Hematopoietic multipotent progenitor cell treated with erythropoietin and hydrocortisone succinate and interleukin-3 and kit ligand, for 17 days (in vitro differentiated cells): ENCODE measurements at regions not wholly inside any gene's neighbourhood (a gene's known extent, or its start where the extent isn't known, plus 50 kb on each side); places are given as distances from the start of the nearest gene placed in this dataset.

Source experiments
- DNase-seq: peaks from one replicate; pipeline ENCODE4 v3.0.0-alpha.2; 2015; ENCODE audit warnings: low spot score

GRCh38 chr2:120898961-120899750 is 163.5 kb downstream of the GLI2 start:
- DNase-seq = no peak

DNA sequence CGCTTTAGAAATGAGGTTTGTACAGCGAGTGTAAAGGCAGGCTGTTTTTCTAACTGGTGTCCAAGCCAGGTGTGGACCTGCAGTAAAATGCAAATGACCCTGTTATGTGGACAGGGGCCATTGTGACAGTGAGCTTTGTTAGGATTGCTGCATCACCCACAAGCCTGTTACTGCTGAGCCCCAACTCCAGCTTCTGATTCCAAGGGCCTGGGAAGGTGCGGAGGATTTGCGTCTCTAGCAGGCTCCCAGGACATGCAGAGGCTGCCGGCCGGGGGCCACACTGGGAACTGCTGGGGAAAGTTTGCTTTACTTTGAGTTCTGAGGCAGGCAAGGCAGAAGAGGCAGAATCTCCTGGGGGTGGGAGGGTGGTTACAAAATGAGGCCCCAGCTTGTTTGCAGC is 164.1 kb downstream of the GLI2 start:
- DNase-seq = no peak

DNA sequence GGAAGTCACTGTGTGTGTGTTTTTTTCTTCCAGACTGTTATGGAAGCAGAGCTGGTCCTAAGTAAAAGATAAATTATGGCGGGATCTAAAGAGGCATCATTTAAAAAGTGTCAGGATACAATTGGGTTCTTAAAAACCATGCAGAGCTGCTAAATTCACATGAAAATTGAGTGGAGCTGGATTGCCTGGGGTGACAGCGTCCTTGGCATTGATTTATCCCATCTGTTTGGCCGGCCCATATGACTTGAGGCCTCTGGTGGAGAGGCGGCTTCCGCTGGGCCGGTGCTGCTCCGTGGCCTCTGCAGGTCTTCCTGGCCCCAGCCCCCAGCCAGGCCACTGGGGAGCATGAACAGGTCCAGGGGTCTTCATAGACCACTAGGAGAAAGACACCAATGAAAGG is 165.5 kb downstream of the GLI2 start:
- DNase-seq = no peak

DNA sequence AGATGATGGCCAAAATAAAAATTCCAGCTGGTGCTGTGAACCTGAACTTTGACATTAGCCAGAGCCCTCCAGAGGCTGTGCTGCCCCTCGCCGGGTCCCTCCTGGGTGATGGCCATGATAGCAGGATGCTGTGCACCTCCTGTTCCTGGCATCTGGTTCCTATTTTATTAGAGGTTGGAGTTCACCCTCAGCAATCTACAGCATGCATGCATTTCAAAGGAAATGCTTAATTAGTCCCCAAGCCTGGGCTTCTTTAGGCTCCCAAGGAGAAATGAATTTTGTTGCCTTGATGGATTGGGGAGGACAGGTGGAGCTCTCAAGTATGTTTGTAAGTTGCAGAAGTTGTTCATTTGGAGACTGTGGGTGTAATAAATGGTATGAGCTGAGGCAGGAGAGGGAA is 166.9 kb downstream of the GLI2 start:
- no peak for DNase-seq

- no peak for DNase-seq
Measured at GRCh38 chr2:120904379-120904778, 168.7 kb downstream of the GLI2 start.

GRCh38 chr2:120904830-120905234 is 169.2 kb downstream of the GLI2 start:
- no peak for DNase-seq

- no peak for DNase-seq
Measured at GRCh38 chr2:120905298-120905697, 169.6 kb downstream of the GLI2 start.

- no peak for DNase-seq
Measured at GRCh38 chr2:120905824-120906571, 170.3 kb downstream of the GLI2 start.

DNA sequence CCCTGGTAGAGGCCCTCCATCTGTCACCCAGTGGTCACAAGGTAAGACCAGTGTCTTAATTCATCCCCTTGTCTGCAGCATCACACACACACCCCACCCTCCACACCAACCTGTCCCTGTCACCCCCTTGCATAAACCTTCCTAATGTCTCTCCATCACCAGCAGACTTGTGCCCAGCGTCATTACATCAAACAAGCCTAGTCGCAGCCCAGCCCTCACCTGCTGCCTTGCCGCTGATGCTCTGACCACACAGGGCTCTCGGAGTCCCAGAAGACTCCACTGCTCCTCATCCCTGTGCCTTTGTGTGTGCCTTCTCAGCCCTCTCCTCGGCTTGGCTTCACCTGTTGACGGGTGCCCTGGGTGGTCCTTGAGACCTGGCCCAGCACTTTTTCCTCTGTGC is 171.2 kb downstream of the GLI2 start:
- DNase-seq = no peak

GRCh38 chr2:120907822-120908221 is 172.2 kb downstream of the GLI2 start:
- DNase-seq = no peak

DNA sequence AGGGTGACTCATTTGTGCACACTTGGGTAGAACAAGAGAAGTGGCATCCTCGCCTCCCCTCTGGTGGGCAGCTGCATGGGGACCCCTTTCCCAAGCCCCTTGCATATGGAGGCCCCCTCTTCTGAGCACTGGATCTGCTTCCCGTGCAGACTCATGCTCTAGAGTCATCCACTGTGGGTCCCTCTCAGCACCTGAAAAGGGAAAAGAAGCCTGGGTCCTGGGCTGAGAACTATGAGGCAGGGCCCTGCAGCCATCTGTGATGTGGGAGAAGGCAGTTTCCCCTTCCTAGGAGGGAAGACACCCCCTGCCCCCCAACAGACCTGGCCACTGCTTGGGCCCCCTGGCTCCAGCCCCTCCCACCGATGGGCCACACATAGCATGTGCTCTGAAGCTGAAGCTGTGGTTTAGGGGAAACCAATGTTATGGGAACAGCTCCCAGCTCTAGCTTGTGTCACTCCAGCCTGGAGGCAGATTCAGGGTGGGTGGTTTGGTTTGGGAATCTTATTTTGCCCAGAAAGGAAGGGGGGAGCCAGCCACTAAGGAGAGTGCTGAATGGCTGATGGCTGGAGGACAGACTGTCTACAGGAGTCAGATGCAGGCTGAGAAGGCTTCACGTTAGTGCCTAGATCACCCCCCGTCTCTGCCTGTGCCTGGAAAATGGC is 172.8 kb downstream of the GLI2 start:
- DNase-seq = no peak

DNA sequence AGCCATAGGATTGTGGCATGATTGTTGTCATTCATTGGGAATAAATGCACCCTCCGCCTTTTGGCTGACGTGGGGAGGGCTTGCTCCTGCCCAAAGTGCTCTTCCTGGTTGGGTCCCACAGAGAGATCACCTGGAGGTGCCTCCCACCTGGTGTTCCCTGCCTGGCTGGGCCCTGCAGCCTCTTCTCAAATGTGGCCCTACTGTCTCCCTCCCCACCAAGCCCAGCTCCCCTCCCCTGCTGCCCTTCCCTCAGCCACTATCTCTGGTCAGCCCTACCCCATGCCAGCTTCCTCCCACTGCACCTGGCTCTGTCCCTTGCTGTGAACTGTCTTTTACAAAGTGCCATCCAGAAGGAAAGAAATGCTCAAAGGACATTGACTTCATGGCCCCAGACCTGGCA is 173.4 kb downstream of the GLI2 start:
- DNase-seq = no peak

- no peak for DNase-seq
Measured at GRCh38 chr2:120910164-120910563, 174.5 kb downstream of the GLI2 start.

DNA sequence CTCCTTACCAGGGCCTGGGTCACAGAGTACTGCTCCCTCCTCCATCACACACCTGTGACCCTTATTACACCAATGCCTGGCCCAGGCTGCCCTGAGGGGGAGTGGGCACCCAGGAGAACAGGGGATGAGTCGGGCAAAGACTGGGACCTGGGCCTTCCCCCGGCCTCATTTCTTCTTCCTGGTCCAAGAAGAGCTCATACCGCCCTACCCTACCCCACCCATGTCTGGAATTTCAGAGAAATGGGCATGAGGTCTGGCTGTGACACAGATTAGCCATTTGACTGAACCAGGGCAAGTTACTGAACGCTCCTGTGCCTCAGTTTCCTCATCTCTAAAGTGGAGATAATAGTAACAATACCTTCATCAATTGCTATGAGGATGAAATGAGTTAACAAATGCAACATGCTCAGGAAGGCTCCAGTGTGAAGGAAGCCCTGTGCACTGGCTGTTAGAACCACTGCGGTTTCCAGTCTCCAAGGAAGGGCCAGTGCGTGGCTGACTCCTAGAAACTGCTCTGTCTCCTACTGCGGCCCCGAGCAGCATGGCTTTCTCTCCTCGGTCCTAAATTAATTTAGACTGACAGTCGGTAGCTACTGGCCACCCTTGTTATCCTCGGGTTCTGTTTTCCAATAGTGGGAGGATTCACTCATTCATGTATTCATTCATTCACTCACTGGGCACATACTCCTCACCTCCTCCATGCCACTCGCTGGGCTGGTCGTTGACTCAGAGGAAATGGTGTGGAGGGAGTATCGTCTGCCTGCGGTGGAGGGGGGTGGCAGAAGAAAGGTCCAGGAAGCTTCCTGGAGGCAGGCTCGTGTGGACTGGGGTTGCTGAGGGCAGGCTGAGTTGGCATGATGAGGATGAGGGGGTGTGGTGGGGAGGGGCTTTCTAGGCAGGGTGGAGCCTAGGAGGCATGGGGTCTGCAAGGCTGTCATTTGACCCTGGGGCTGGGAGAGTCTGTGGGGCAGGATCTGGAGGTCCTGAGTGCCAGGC is 175.6 kb downstream of the GLI2 start:
- no peak for DNase-seq

- peak; percentile 18 for DNase-seq
Measured at GRCh38 chr2:120912101-120912985, 176.7 kb downstream of the GLI2 start.

- no peak for DNase-seq
Measured at GRCh38 chr2:120913972-120914838, 178.5 kb downstream of the GLI2 start.

- DNase-seq = no peak
Measured at GRCh38 chr2:120914839-120915521, 179.3 kb downstream of the GLI2 start.

- DNase-seq = no peak
Measured at GRCh38 chr2:120915670-120916069, 180.0 kb downstream of the GLI2 start.

DNA sequence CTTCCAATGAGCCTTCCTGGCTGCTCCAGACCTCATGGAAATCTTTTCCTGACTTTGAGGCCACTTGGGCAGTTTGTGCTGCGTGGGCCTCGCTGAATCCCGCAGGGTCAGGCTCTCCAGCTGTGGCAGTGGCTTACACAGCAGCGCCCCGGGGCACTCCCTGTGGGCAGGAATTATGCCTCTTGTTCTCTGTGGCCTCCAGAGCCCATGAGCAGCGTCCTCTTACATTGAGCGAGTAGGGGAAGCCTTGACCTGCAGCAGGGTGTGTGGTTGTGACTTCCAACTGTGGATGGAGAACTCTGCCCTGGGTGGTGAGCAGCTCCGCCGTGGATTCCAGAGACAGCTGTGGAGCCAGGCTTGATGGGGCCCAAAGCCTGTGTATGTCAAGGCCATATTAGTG is 180.8 kb downstream of the GLI2 start:
- no peak for DNase-seq
